ENCODE measurements at regions not wholly inside any gene's neighbourhood (a gene's known extent, or its start where the extent isn't known, plus 50 kb on each side); places are given as distances from the start of the nearest gene placed in this dataset.

GRCh38 chr4:126396703-126397102, 1081.9 kb downstream of the FAT4 start:
- no peak for TF ChIP-seq EP300 (IDR thresholded peaks at IDR 0.05)
- TF ChIP-seq CTCF (IDR thresholded peaks at IDR 0.05): no peak
